Lower leg skin (tissue), 3 donors: ENCODE measurements at regions not wholly inside any gene's neighbourhood (a gene's known extent, or its start where the extent isn't known, plus 50 kb on each side); places are given as distances from the start of the nearest gene placed in this dataset.

Experiments used
- CTCF ChIP-seq, 3 donors: fragments of 450-650 bp; IDR thresholded peaks; one replicate each; pipeline ENCODE4 v1.5.1; 2016; ENCODE audit warnings: antibody characterized with exemption in 3 of 3, mild to moderate bottlenecking in 3 of 3, moderate library complexity in 2 of 3
- POLR2A ChIP-seq, 2 donors: fragments of 450-650 bp; IDR thresholded peaks; one replicate each; pipeline ENCODE4 v1.6.1; 2016 to 2017; ENCODE audit warnings: antibody characterized with exemption in 2 of 2, mild to moderate bottlenecking in 1 of 2, moderate library complexity in 1 of 2

GRCh38 chr5:35303152-35303551 lies 72.9 kb upstream of the PRLR start:
- TF ChIP-seq CTCF (IDR thresholded peaks at IDR 0.05), result no peak
- TF ChIP-seq POLR2A (IDR thresholded peaks at IDR 0.05), result no peak
